ENCODE measurements at regions not wholly inside any gene's neighbourhood (a gene's known extent, or its start where the extent isn't known, plus 50 kb on each side); places are given as distances from the start of the nearest gene placed in this dataset.

DNA sequence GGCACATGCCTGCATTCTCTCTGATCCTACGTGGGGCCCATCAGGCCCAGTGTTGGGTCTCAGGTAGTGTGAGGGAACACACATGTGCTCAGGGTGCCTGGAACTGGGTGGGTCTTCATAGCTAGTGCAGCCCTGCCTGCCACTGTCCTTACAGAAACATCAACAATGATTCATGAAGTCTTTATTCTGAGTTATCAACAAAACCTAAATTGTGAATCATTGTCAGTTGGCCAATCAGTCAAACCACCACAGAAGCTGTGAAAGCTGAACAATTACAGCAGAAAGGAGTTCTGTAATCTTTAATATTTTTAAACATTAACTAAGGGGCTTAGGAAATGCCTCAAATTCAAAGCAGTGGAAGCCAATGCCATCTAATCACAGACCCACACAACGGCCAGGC lies 82.8 kb upstream of the ZNF521 start:
- Mint-ChIP-seq H3K4me1 (peaks cover 9% of the 10 kb centered on the region), H3K36me3 (ENCODE audit: low read depth) (no peaks in the 10 kb centered on the region), H3K9me3 (no peaks in the 10 kb centered on the region), H3K4me3 (no peak overlapping the region), H3K27ac (peak overlapping the region in 1 of 3 experiments; percentile 18), H3K27me3 (ENCODE audit: low read depth) (no peaks in the 10 kb centered on the region)
- no peak for TF ChIP-seq CTCF (IDR thresholded peaks at IDR 0.05; ENCODE audit: unreplicated experiment in 3 of 3)

DNA sequence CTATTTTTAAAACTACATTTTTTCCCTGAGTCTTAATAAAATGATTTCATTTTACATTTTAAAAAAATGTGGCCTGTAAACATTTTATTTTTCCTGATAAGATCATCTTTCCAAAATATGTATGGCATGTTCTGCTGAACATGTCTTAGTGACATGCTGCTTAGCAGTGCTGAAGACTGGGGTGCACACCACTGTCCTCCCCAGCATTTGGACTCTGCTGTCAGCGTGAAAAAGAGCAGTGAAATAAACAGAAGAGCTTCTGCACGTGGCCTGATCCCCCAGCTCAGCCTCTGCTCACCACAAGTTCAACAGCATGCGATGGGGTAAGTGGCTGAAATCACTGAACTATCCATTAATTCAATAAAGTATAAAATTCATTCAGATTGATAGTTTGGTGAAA lies 81.6 kb upstream of the ZNF521 start:
- no peak for TF ChIP-seq CTCF (IDR thresholded peaks at IDR 0.05; ENCODE audit: unreplicated experiment in 3 of 3)
- Mint-ChIP-seq H3K4me1 (peaks cover 9% of the 10 kb centered on the region), H3K27me3 (ENCODE audit: low read depth) (no peaks in the 10 kb centered on the region), H3K36me3 (ENCODE audit: low read depth) (no peaks in the 10 kb centered on the region), H3K9me3 (no peaks in the 10 kb centered on the region), H3K4me3 (no peak overlapping the region), H3K27ac (no peak overlapping the region)

DNA sequence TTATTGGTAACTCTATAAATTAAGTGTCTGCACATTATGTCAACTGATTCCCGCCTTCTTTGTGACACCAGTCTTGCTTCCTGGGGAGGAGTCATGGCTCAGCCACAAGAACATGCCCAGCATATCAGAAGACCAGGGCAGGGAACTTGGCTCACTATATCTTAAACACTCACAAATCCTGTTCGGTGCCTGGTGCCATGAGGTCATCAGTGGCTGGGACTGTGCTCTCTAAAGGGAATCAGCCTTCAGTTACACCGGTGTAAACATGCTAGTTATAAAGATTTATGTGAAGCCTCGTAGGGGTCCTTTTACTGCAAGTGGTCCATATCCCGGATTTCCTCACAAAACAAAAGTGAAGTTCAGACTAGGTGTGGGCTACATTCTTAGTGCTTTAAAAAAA lies 73.1 kb upstream of the ZNF521 start:
- H3K4me1 Mint-ChIP-seq = peaks cover 7% of the 10 kb centered on the region
- no peak for TF ChIP-seq CTCF (IDR thresholded peaks at IDR 0.05; ENCODE audit: unreplicated experiment in 3 of 3)
- no peak overlapping the region for H3K4me3 Mint-ChIP-seq
- no peaks in the 10 kb centered on the region for H3K27me3 Mint-ChIP-seq (ENCODE audit: low read depth)
- no peaks in the 10 kb centered on the region for H3K36me3 Mint-ChIP-seq (ENCODE audit: low read depth)
- no peak overlapping the region for H3K27ac Mint-ChIP-seq
- peaks cover 2% of the 10 kb centered on the region for H3K9me3 Mint-ChIP-seq

GRCh38 chr18:25423760-25424159 lies 71.8 kb upstream of the ZNF521 start:
- no peak overlapping the region for H3K4me3 Mint-ChIP-seq
- H3K36me3 Mint-ChIP-seq (ENCODE audit: low read depth) = no peaks in the 10 kb centered on the region
- H3K27ac Mint-ChIP-seq = no peak overlapping the region
- H3K9me3 Mint-ChIP-seq = peaks cover 2% of the 10 kb centered on the region
- TF ChIP-seq CTCF (IDR thresholded peaks at IDR 0.05; ENCODE audit: unreplicated experiment in 3 of 3) = no peak
- no peaks in the 10 kb centered on the region for H3K27me3 Mint-ChIP-seq (ENCODE audit: low read depth)
- H3K4me1 Mint-ChIP-seq = peaks cover 10% of the 10 kb centered on the region

DNA sequence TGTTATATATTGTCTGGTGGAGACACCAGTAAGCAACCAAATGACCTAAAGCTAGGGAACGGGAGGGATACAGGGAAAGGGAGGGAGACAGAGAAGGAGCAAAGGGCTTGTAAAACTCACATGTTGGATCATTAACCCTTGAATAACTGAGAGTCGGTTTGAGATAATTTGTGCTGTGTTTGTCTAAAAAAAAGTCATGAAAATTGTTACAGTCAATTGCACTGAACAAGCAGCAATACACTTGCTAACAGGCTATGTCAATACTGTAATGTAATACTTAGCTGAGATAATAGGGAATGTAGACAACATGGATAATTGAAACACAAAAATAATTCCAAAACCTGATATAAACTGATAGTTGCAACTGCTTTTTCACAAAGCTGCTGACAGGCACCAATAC lies 71.3 kb upstream of the ZNF521 start:
- H3K9me3 Mint-ChIP-seq = peaks cover 2% of the 10 kb centered on the region
- H3K4me1 Mint-ChIP-seq = peaks cover 10% of the 10 kb centered on the region
- H3K4me3 Mint-ChIP-seq = no peak overlapping the region
- TF ChIP-seq CTCF (IDR thresholded peaks at IDR 0.05; ENCODE audit: unreplicated experiment in 3 of 3) = no peak
- H3K27ac Mint-ChIP-seq = no peak overlapping the region
- no peaks in the 10 kb centered on the region for H3K36me3 Mint-ChIP-seq (ENCODE audit: low read depth)
- H3K27me3 Mint-ChIP-seq (ENCODE audit: low read depth) = no peaks in the 10 kb centered on the region

- H3K4me1 Mint-ChIP-seq = peaks cover 10% of the 10 kb centered on the region
- H3K9me3 Mint-ChIP-seq = peaks cover 2% of the 10 kb centered on the region
- H3K4me3 Mint-ChIP-seq = no peak overlapping the region
- no peaks in the 10 kb centered on the region for H3K36me3 Mint-ChIP-seq (ENCODE audit: low read depth)
- no peaks in the 10 kb centered on the region for H3K27me3 Mint-ChIP-seq (ENCODE audit: low read depth)
- no peak overlapping the region for H3K27ac Mint-ChIP-seq
- TF ChIP-seq CTCF (IDR thresholded peaks at IDR 0.05; ENCODE audit: unreplicated experiment in 3 of 3) = no peak
Measured at GRCh38 chr18:25422230-25422629, 70.3 kb upstream of the ZNF521 start.
